Lung (tissue), 11 donors: ENCODE measurements at regions not wholly inside any gene's neighbourhood (a gene's known extent, or its start where the extent isn't known, plus 50 kb on each side); places are given as distances from the start of the nearest gene placed in this dataset.

Experiments
- ATAC-seq: fragments of 200-7000 bp; cut with Tn5 transposase; one replicate; pipeline ENCODE4 v1.9.1; 2020; ENCODE audit warnings: moderate number of reproducible peaks; ENCODE audit not compliant: insufficient read depth, low FRiP score
- DNase-seq, 3 donors: peaks; one replicate each; pipeline ENCODE4 v3.0.0-alpha.2; 2013 to 2017
- H3K27ac ChIP-seq, 2 donors: one replicate each; pipeline ENCODE4 v1.5.1; 2013; ENCODE audit warnings: mild to moderate bottlenecking in 2 of 2, moderate library complexity in 2 of 2, control low read depth in 1 of 2, inconsistent platforms in 1 of 2, low read depth in 1 of 2, low read length in 1 of 2
- H3K27me3 ChIP-seq, 3 donors: one replicate each; pipeline ENCODE4 v1.5.1; 2013; ENCODE audit warnings: low read length in 2 of 3; ENCODE audit not compliant: control insufficient read depth in 3 of 3, insufficient read depth in 3 of 3
- H3K36me3 ChIP-seq, 4 donors: one replicate each; pipeline ENCODE4 v1.5.1; 2013; ENCODE audit warnings: low read length in 4 of 4, mild to moderate bottlenecking in 1 of 4, moderate library complexity in 1 of 4; ENCODE audit not compliant: control insufficient read depth in 4 of 4, insufficient read depth in 4 of 4
- H3K4me1 ChIP-seq, 5 donors: one replicate each; pipeline ENCODE4 v1.5.1; 2013; ENCODE audit warnings: low read length in 5 of 5, mild to moderate bottlenecking in 2 of 5, moderate library complexity in 1 of 5; ENCODE audit not compliant: control insufficient read depth in 5 of 5, insufficient read depth in 5 of 5
- H3K4me3 ChIP-seq: one replicate; pipeline ENCODE4 v1.5.1; 2013; ENCODE audit warnings: mild to moderate bottlenecking, control low read depth, moderate library complexity
- H3K9ac ChIP-seq, 2 donors: one replicate each; pipeline ENCODE4 v1.5.1; 2013; ENCODE audit warnings: low read length in 2 of 2, control low read depth in 1 of 2; ENCODE audit not compliant: insufficient read depth in 1 of 2
- H3K9me3 ChIP-seq, 4 donors: one replicate each; pipeline ENCODE4 v1.5.1; 2013; ENCODE audit warnings: low read length in 3 of 4, mild to moderate bottlenecking in 1 of 4, moderate library complexity in 1 of 4; ENCODE audit not compliant: control insufficient read depth in 4 of 4, insufficient read depth in 3 of 4
- CTCF ChIP-seq: IDR thresholded peaks from 2 replicates; pipeline ENCODE4 v1.5.1; 2012; ENCODE audit warnings: mild to moderate bottlenecking; ENCODE audit errors: control extremely low read depth, extremely low read depth
- WGBS, 2 donors: extraction: QIAGEN DNeasy Blood & Tissue Kit; methylation state at CpG; one replicate each; pipeline ENCODE4 v1.1.7; 2013; 5-methylcytosine and 5-hydroxymethylcytosine counted together
- donor health status: control.
- donor health status: control.
- donor health status: Bipolar disorder and iron deficiency.
- donor health status: healthy.
- donor health status: DM: yes; HTN: yes; CAD: no.

DNA sequence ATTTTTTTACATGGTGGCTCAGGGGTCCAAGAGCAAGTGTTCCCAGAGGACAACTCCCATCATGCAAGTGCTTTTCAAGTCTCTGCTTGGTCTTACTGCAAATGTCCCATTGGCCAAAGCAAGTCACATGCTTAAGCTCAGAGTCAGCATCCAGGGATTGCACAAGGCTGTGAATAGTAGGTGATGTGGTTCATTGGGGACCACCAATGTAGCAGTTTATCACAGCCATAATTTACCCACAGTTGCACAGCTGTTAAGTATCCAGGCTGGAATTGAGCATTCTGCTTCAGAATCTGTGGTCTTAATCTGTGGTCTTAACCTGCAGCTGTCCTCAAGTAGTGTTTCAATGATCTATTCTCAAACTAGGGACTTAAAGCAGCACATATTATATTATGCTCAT lies 71.4 kb upstream of the PLCL2 start:
- no peak for ATAC-seq
- H3K9ac ChIP-seq = no peak overlapping the region
- no peak for TF ChIP-seq CTCF

GRCh38 chr3:16816048-16816780 lies 68.5 kb upstream of the PLCL2 start:
- Histone ChIP-seq H3K9me3 (no peaks in the 10 kb centered on the region), H3K27me3 (no peaks in the 10 kb centered on the region), H3K36me3 (no peaks in the 10 kb centered on the region), H3K4me1 (no peaks in the 10 kb centered on the region), H3K9ac (no peak overlapping the region), H3K4me3 (no peak overlapping the region), H3K27ac (no peak overlapping the region)
- peak in 1 of 3 donors; percentile 7 for DNase-seq
- 73 to 86% methylated on average over 4 of the region's 4 CpGs for WGBS, 2 donors
- TF ChIP-seq CTCF = no peak
- no peak for ATAC-seq

More for the DNA sequence above, 71.4 kb upstream of the PLCL2 start:
- H3K9me3 ChIP-seq = no peaks in the 10 kb centered on the region
- no peak for DNase-seq
- no peak overlapping the region for H3K4me3 ChIP-seq
- no peaks in the 10 kb centered on the region for H3K36me3 ChIP-seq
- H3K4me1 ChIP-seq = no peaks in the 10 kb centered on the region
- no peaks in the 10 kb centered on the region for H3K27me3 ChIP-seq
- no peak overlapping the region for H3K27ac ChIP-seq

GRCh38 chr3:16817197-16817596 lies 67.6 kb upstream of the PLCL2 start:
- TF ChIP-seq CTCF = no peak
- no peaks in the 10 kb centered on the region for H3K4me1 ChIP-seq
- 74 to 78% methylated on average over 2 of the region's 2 CpGs for WGBS, 2 donors
- no peak for ATAC-seq
- no peaks in the 10 kb centered on the region for H3K9me3 ChIP-seq
- DNase-seq = no peak
- H3K36me3 ChIP-seq = no peaks in the 10 kb centered on the region
- no peak overlapping the region for H3K27ac ChIP-seq
- no peak overlapping the region for H3K4me3 ChIP-seq
- no peak overlapping the region for H3K9ac ChIP-seq
- H3K27me3 ChIP-seq = no peaks in the 10 kb centered on the region

GRCh38 chr3:16818194-16818593 lies 66.6 kb upstream of the PLCL2 start:
- no peaks in the 10 kb centered on the region for H3K36me3 ChIP-seq
- no peak overlapping the region for H3K9ac ChIP-seq
- no peaks in the 10 kb centered on the region for H3K9me3 ChIP-seq
- WGBS, 2 donors = 80 to 94% methylated on average over 4 of the region's 4 CpGs
- ATAC-seq = no peak
- no peak overlapping the region for H3K4me3 ChIP-seq
- H3K4me1 ChIP-seq = no peaks in the 10 kb centered on the region
- no peak for DNase-seq
- no peaks in the 10 kb centered on the region for H3K27me3 ChIP-seq
- no peak for TF ChIP-seq CTCF
- no peak overlapping the region for H3K27ac ChIP-seq
